Osteoblast (primary cell): ENCODE measurements at regions not wholly inside any gene's neighbourhood (a gene's known extent, or its start where the extent isn't known, plus 50 kb on each side); places are given as distances from the start of the nearest gene placed in this dataset.

Experiments used
- DNase-seq: peaks from one replicate; pipeline ENCODE4 v3.0.0; 2011; ENCODE audit warnings: low spot score, mixed read lengths; ENCODE audit not compliant: insufficient read length; ENCODE audit errors: missing footprints
- H2AFZ ChIP-seq: 2 replicates; pipeline ENCODE4 v1.6.0; 2011; ENCODE audit warnings: mild to moderate bottlenecking, low read length
- H3K27ac ChIP-seq: 2 replicates; pipeline ENCODE4 v1.5.1; 2011; ENCODE audit warnings: mild to moderate bottlenecking, low read depth, low read length, moderate library complexity
- H3K27me3 ChIP-seq: 2 replicates; pipeline ENCODE4 v1.6.0; 2012; ENCODE audit warnings: mild to moderate bottlenecking, control low read depth, inconsistent platforms, low read length, moderate library complexity; ENCODE audit not compliant: insufficient read depth
- H3K36me3 ChIP-seq: 2 replicates; pipeline ENCODE4 v1.5.1; 2011; ENCODE audit warnings: mild to moderate bottlenecking, low read length, control low read depth, moderate library complexity; ENCODE audit not compliant: insufficient read depth
- H3K4me1 ChIP-seq: 2 replicates; pipeline ENCODE4 v1.5.1; 2011; ENCODE audit warnings: mild to moderate bottlenecking, low read length, control low read depth, moderate library complexity; ENCODE audit not compliant: insufficient read depth
- H3K4me2 ChIP-seq: 2 replicates; pipeline ENCODE4 v1.6.0; 2011; ENCODE audit warnings: mild to moderate bottlenecking, low read length; ENCODE audit not compliant: insufficient read depth
- H3K4me3 ChIP-seq: fragments of 200-600 bp; sonication (generic); 3 replicates; pipeline ENCODE4 v1.5.1; 2012; ENCODE audit warnings: mild to moderate bottlenecking, low read length, inconsistent platforms; ENCODE audit not compliant: insufficient read depth
- H3K79me2 ChIP-seq: 2 replicates; pipeline ENCODE4 v1.6.0; 2012; ENCODE audit warnings: mild to moderate bottlenecking, low read length, control low read depth, inconsistent platforms; ENCODE audit not compliant: insufficient read depth
- H3K9me3 ChIP-seq: 2 replicates; pipeline ENCODE4 v1.5.1; 2011; ENCODE audit warnings: low read depth, low read length, control low read depth
- H4K20me1 ChIP-seq: 2 replicates; pipeline ENCODE4 v1.6.0; 2012; ENCODE audit warnings: mild to moderate bottlenecking, low read length, control low read depth; ENCODE audit not compliant: insufficient read depth
- TF ChIP-seq, protein P1 (sequence below): IDR thresholded peaks from 2 replicates; pipeline ENCODE4 v1.5.1; 2011; ENCODE audit warnings: mild to moderate bottlenecking, low read depth, low read length, moderate library complexity; ENCODE audit errors: extremely low read depth

DNA sequence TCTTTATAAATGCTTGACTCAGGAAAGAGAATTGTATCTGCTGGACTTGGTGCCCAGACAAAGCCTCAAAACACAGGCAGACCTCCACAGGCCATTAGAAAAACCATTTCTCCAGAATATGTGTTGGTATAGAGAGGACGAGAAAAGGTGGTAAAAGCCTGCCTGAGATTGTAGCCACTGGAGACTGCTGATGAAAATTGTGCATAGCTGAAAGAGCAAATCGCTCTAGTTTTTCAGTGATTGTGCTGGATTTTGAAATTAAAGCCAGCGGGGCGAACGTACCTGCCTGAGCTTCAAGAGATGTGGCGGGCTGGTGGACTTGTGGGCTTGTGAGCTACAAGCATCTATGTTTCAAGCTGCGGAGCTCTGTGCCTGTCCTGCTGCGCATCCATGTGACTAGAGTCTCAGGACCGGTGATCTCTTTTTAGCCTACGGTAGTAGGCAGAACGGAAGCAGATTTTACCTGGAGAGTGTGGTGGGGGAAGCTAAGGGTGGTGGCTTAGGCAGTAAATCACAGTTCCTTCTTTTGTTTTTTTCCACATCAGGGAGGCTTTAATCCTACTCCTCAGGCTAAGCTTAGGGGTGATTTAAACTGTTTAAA lies 193.6 kb downstream of the SREK1 start:
- no peaks in the 10 kb centered on the region for H3K9me3 ChIP-seq
- H3K79me2 ChIP-seq, result no peaks in the 10 kb centered on the region
- H3K4me1 ChIP-seq, result no peaks in the 10 kb centered on the region
- no peak overlapping the region for H3K4me2 ChIP-seq
- no peak overlapping the region for H3K27ac ChIP-seq
- no peak for DNase-seq
- no peak overlapping the region for H2AFZ ChIP-seq
- H4K20me1 ChIP-seq, result no peaks in the 10 kb centered on the region
- no peak overlapping the region for H3K4me3 ChIP-seq
- H3K36me3 ChIP-seq, result no peaks in the 10 kb centered on the region
- TF ChIP-seq, protein P1, sequence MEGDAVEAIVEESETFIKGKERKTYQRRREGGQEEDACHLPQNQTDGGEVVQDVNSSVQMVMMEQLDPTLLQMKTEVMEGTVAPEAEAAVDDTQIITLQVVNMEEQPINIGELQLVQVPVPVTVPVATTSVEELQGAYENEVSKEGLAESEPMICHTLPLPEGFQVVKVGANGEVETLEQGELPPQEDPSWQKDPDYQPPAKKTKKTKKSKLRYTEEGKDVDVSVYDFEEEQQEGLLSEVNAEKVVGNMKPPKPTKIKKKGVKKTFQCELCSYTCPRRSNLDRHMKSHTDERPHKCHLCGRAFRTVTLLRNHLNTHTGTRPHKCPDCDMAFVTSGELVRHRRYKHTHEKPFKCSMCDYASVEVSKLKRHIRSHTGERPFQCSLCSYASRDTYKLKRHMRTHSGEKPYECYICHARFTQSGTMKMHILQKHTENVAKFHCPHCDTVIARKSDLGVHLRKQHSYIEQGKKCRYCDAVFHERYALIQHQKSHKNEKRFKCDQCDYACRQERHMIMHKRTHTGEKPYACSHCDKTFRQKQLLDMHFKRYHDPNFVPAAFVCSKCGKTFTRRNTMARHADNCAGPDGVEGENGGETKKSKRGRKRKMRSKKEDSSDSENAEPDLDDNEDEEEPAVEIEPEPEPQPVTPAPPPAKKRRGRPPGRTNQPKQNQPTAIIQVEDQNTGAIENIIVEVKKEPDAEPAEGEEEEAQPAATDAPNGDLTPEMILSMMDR, result no peak
- no peaks in the 10 kb centered on the region for H3K27me3 ChIP-seq

DNA sequence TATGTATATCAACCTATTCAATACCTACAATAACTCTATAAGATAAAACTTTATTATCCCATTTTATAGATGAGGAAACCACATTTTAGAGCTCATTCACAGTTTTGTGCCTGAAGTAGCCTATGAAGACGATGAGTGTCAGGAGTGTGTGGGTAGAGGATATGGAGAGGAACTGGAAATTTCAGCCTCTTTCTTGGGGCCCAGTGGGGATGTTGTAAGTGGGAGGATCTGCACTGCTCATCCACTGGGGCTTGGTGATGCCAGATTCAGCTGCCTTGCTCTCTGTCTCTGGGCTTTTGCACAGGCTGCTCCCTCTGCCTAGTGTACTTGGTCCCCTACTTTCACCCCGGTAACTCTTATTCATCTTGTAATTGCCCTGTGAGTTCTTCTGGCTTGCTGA lies 194.7 kb downstream of the SREK1 start:
- TF ChIP-seq, protein P1, result no peak
- H3K27me3 ChIP-seq, result no peaks in the 10 kb centered on the region
- no peaks in the 10 kb centered on the region for H3K79me2 ChIP-seq
- DNase-seq, result no peak
- H4K20me1 ChIP-seq, result no peaks in the 10 kb centered on the region
- H3K9me3 ChIP-seq, result no peaks in the 10 kb centered on the region
- H3K4me3 ChIP-seq, result no peak overlapping the region
- H3K36me3 ChIP-seq, result no peaks in the 10 kb centered on the region
- no peak overlapping the region for H3K27ac ChIP-seq
- H3K4me2 ChIP-seq, result no peak overlapping the region
- H2AFZ ChIP-seq, result no peak overlapping the region
- H3K4me1 ChIP-seq, result no peaks in the 10 kb centered on the region

DNA sequence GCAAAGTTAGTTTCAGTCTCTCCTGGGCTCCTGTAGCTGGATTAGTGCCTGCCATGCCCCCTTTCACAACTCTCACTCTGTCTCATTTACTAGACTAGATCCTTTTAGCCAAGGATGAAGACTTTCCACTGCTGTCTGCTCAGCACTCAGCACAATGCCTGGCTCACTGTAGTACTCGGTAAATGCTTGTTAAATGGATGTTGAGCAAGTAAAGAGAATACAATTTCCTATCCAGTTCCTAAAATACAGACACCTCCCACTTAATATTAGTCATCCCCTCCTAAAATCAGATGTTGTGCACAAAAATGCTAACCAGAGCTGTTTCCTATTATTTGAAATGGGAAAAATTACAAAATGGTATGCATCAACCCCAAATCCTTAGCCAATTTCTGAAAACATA lies 195.8 kb downstream of the SREK1 start:
- H3K4me2 ChIP-seq, result no peak overlapping the region
- H2AFZ ChIP-seq, result no peak overlapping the region
- DNase-seq, result no peak
- H3K27me3 ChIP-seq, result peaks cover 4% of the 10 kb centered on the region
- H4K20me1 ChIP-seq, result no peaks in the 10 kb centered on the region
- no peaks in the 10 kb centered on the region for H3K79me2 ChIP-seq
- H3K4me3 ChIP-seq, result no peak overlapping the region
- no peak overlapping the region for H3K27ac ChIP-seq
- TF ChIP-seq, protein P1, result no peak
- H3K4me1 ChIP-seq, result no peaks in the 10 kb centered on the region
- H3K36me3 ChIP-seq, result no peaks in the 10 kb centered on the region
- no peaks in the 10 kb centered on the region for H3K9me3 ChIP-seq

DNA sequence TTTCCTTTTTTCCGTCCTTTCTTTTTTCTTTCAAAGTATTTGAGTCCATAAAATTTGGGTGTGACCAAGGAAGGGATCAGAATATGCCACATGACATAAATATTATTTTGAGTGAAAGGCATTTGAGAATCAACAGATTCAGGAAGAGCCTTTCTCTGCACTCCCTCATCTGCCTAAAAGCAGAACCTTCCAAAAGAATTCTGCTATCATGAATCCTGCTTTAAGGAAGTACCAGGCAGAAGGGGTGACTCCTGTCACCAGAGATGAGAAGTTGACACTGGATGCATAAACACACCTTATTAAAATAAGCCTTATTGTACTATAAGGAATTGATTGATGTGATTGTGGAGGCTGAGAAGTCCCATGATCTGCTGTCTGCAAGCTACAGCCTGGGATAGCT lies 196.7 kb downstream of the SREK1 start:
- Histone ChIP-seq H3K9me3 (no peaks in the 10 kb centered on the region), H3K4me2 (no peak overlapping the region), H4K20me1 (no peaks in the 10 kb centered on the region), H3K4me1 (no peaks in the 10 kb centered on the region), H3K79me2 (no peaks in the 10 kb centered on the region), H3K27me3 (peaks cover 8% of the 10 kb centered on the region), H3K4me3 (no peak overlapping the region), H3K36me3 (no peaks in the 10 kb centered on the region), H3K27ac (no peak overlapping the region), H2AFZ (no peak overlapping the region)
- DNase-seq, result no peak
- TF ChIP-seq, protein P1, result no peak
